ENCODE measurements at regions not wholly inside any gene's neighbourhood (a gene's known extent, or its start where the extent isn't known, plus 50 kb on each side); places are given as distances from the start of the nearest gene placed in this dataset.
"Not testable (repeated sequence)": the region's sequence is repeated elsewhere in the genome, so short reads cannot be mapped to it uniquely, and the experiment has no call there.

DNA sequence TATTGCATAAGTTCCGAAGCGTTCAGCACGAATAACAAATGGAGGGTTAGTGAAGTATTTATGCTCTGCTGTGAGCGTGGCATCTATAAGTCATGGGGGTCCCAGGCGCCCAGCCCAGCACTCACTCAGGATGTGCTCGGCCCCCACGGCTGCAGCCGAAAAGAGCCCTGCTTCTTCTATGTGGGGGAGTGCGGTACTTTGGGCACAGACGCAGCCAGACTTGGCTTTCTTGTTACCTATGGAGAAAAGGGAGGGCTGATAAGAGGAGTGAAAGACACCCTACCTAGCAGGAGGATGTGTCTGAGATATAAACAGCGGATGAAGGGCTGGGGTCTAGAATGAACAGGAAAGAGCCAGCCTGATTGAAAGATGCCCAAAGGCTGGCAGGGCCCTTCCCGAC, 51.4 kb downstream of the MRPL36 start:
- no peak for DNase-seq

DNA sequence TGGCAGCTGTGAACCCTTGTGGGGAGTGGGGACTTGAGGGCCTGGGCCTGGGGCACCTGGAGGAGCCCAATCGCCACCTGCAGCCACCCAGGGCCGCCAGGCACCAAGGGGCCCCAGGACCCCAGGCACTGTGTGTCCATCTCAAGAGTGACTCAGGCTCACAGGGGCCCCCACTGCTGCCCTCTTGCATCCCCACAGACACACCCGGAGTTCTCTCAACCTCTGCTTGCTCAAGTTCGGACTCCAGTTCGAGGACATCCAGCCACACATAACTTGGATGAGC, 51.9 kb downstream of the MRPL36 start:
- DNase-seq, result no peak

DNA sequence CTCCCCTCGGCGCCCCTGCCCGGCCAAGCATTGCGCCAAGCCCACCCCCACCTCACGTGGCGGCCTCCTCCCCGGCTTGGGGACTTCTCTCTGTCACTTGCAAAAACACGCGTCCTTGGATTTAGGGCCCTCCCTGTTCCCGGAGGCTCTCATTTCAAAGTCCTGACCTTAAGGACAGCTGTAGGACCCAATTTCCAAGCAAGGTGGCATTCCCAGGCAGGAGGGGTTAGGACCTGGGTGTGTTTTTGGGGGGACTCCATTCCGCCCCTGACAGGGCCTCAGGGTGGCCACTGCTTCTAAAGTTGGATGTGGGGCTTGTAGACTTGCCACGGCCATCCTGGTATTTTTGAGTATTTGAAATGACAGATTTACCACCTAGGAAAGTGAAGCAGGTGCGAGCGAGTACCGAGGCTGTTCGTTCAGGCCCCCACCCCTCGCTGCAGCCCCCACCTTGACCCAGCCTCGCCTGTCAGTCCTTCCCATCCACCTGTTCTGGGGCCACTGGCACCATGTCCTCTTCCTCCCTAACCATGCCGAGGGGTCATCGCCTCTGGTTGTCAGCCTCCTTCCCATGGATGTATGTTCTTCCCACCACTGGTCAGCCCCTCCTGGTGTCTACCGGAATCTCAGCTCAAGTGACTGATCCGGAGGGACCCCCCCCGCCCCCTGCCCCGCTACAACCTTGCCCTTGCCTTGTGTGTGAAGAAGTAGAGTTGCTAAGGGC, 52.4 kb downstream of the MRPL36 start:
- DNase-seq, result no peak

DNA sequence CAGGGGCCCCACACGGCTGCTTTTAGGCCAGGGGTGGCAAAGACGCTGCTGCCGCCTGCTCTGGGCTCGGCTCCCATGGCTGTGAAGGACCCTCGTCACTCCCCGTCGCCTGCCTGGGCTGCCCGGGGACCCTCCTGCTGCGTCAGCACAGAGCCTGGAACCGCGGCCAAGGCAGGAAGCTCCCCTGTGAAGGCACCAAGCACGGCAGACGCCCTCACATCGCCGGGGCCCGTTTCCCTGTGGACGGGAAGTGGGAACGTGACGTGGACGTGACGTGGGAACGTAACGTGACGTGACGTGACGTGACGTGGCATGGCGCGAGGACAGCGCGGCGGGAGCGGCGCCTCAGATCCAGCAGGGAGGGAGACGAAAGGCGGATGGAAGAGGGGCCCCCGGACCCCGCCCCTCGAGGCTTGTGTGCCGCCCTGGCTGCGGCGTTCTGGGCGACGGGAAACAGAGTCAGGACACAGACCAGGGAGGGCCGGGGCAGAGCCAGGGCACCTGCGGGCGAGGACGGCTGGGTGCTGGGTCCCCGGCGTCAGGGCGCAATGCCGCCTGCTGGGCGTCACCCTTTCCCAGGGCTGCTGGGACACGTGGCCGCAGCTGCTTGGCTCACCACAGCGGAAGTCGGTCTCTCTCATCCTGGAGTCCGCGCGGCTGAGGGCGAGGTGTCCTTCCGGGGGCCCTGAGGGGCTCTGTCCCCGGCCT, 53.1 kb downstream of the MRPL36 start:
- peak; percentile 30 to 36 for DNase-seq

DNA sequence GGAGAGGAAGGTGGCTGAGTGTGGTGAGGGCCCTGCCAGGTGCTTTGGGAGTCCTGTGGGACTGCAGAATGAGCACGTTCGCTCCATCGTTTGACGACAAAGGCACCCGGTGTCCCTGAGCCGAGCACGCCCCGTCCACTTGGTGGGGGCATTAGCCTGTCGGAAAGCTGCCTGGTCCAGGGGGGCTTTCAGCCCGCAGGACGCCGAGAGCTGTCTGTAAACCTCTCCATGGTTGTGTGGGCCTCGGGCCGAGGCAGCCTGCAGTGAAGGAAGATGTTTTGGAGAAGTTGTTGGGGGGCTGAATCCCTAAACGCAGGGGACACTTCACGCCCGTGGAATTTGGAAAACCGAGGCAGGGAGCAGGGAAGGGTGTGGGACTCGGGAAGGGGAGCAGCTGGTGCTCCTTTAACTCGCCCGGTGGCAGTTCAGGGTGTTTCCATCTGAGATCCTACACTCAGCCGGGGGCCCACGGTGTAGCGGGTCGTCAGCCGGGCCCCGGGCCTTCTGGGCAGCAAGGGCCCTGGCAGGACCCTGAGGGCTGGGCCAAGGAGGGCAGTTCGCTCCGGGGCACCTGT, 53.8 kb downstream of the MRPL36 start:
- DNase-seq, result no peak

DNA sequence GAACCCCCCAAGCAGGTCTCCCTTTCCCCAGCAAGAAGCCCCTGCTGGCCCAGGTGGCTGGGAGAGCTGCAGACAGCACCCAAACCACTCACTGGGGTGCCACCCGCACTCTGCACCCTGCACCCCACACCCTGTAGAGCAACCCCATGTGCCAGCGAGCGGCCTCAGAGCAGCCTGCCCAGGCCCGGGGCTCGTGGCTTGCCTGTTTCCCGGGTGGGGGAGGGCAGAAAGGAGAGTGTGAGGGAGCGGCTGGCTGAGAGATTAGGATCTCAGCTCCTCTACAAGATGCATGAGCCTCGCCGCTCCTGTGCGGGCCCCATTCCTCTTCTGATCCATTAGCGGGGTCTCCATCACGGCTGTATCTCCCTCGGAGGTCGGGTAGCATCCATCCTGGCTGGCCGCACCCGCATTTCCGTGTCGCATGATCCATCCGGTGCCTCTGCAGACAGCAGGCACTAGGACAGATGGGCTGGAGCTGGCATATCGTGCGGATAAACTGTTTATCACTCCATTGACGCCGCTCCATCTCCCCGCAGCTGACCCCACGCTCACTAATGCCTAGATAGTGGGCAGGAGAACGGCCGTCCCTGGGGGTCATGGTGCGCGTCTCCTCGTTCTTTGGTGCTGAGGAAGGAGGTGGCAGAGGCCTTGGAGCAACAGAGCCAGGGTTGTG, 54.4 kb downstream of the MRPL36 start:
- no peak for DNase-seq

DNA sequence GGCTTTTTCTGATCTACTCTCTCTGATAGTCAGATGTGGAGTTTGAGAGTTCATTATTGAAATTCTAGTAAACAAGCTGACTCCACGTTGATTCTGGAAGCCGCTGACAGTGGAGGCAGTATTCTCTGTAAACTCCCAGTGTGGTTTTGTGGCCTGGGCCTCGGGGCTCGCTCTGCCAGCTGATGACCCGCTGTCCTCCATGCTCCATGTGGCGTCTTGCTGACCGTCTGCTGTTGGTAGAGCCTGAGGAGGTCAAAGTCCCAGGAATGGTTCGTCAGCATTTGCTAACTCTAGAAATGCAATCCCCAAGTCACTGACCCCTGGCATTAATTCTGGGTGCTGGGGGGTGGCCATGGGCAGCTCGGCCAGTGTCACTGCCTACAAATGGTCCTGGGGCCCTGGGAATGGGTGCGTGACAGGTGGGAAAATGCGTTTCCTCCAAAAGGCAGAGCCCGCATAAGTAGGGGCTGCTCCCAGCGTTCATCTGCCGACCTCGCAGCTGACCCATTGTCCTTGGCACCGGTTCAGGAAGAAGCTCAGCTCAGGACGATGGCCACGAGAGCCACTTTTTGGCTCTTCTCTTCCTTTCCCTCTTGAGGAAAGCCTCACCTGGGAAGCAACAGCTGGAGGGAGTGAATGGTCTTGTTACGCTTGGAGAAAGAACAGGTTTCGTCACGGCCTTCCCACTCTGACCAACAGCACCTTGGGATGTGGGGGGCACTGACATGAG, 55.1 kb downstream of the MRPL36 start:
- no peak for DNase-seq

DNA sequence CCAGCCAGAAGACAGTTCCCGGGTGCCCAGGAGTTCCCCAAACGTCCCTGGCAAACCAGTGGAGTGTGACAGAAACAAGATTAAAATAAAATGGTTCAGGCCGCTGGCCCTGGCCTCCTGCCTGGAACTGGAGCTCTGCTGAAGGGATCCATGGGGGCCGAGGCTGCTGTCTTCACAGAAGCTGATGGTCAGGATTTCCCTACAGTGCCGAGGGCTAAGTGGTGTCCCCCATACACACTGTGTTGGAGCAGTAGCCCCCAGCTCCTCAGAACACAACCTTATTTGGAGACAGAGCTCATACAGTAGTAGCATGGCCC, 55.9 kb downstream of the MRPL36 start:
- DNase-seq, result no peak

DNA sequence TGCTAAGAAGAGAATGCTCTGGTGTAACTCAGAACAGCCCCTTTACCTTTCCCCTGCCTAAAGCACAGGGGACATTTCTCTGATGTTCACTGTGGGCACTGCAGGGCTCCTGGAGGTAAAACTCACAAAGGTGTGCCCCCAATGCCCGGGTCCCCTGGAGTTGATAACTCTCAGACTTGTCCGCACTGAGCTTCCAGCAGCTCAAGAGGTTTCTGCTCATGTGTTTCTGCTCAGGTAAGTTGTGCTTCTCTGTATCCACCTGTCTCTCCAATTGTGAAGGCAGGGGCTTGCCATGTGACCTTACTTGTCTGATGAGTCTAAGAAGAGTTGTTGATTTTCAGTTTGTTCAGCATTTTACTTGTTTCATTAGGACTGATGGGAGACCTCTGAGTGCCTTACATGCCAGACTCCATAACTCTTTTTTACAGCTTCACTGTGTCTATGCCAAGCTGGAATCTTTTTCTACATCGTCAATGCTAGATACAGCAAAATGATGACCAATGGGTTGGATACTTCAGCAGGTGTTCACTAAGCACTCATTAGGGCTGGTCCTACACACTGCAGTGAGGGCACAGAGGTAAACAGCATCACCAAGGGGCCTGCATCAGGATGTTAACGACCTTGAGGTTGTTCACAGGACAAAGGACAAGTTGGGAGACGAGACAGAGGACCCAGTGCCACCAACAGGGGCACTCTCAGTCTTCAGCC, 56.4 kb downstream of the MRPL36 start:
- no peak for DNase-seq

DNA sequence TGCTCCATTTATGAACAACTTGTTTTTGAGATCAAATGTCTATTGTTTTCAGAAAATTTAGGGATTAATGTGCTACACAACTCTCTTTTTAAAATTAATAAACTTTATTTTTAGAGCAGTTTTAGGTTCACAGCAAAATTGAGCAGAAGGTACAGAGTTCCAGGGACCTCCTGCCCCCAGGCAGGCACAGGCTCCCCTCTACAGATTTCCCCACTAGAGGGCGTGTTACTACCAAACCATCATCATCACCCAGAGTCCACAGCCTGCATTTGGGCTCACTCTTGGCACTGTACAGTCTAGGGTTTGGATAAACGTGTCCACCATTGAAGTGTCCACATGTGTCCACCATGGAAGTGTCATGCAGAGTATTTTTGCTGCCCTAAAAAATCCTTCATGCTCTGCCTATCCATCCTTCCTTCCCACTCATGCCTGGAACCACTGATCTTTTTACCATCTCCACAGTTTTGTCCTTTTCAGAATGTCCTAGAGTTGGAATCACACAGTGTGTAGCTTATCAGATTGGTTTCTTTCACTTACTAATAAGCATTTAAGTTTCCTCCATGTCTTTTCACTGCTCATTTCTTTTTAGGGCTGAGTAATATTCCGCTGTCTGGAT, 61.7 kb downstream of the MRPL36 start:
- DNase-seq, result no peak

DNA sequence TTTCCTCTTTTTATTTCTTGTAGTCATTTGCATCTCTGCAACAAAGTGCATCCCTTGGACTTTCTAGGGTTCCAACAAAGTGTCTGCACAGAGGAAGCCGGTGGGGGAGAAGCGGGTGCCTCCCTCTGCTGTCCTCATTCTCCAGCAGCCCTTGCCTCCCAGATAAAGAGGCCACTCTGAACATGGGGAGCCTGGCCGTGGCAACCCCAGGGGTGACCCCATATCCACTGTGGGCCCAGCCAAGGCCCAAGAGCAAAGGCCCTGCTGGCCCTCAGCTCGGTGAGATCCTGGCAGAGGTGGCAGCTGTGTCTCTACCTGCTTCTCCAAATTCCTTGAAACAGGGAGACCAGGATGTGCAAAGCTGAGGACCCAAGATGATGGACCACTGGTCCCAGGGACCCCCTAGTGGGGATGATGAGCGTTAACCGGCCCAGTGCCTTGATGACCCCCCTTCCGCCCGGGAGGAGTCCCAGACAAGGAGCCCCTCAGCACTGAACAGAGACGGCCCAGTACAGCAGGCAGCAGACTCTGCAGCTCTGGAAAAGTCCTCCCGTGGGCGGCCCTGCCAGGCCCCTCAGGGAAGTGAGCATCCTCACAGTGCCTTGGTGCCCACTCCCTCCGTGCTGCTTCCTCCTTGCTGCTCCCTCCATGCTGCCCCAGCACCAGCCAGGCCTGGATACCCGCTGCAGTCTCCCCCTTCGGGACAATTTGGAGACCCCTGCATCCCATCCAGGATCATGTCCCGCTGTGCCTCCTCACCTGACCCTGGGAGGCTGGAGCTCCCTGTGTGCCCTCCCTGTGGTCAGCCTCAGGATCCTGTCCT, 62.5 kb downstream of the MRPL36 start:
- DNase-seq, result no peak

DNA sequence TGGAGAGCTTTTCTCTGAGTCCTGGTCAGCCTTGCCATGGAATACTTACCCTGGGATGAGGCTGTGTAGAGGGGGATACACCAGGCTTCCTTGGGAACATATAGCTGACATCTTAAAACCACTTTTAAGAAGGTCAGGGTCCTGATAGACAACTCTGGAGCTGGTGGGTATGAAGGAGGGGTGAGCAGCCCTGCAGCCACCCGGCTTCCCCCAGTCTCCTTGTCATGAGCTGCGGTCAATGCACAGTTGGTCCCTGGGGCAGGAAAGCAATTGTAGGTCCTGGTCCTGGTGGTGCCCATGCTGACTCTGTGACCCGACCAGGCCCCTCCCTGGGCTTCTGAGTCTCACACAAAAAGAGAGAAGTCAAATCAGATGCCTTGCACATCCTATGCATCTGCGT, 63.6 kb downstream of the MRPL36 start:
- DNase-seq, result no peak

DNA sequence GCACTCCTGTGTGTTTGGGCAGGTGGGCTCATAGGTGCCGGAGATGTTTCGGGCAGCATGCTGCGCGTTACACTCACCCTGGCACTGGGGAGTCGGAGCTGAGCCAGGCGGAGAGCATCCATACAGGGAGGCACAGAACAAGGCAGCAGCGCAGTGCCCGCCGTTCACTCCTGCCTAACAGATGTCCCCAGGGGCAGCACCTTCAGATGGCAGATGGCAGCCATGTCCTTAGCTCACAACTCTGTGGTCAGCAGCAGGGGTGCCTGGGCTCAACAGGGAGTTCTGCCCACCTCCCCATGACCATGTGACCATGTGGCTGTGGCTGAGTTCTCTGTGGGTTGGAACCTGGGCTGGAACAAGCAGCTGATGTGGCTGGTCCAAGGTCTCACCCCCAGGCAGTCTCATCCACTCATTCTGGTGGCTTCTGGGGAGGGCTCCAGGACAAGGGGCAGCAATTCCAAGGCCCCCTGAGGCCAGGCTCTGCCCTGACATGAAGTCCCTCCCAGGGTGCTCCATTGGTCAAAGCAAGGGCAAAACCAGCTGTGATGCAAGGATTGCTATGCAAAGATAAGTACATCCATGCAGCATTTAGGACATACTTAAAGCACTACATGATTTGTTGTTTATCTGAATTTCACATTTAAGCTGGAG, 64.2 kb downstream of the MRPL36 start:
- DNase-seq, result no peak

DNA sequence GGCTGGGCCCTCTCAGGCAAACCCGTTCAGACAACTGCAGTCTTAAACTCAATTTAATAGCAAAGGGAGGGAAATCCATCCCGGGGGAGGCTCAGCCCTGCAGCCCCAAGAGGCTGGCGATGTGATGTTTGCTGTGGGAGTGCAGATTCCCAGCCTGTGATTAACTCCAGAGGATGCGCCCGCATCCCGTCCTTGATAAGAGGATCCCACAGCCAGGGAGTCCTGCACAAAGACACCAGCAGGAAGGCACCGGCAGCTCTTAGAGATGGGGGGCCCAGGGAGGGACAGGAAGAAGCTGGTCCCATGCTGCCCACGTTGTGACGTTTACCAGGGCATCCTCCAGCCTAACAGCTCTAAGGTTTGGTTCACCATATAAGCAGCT, 64.7 kb downstream of the MRPL36 start:
- DNase-seq, result no peak

DNA sequence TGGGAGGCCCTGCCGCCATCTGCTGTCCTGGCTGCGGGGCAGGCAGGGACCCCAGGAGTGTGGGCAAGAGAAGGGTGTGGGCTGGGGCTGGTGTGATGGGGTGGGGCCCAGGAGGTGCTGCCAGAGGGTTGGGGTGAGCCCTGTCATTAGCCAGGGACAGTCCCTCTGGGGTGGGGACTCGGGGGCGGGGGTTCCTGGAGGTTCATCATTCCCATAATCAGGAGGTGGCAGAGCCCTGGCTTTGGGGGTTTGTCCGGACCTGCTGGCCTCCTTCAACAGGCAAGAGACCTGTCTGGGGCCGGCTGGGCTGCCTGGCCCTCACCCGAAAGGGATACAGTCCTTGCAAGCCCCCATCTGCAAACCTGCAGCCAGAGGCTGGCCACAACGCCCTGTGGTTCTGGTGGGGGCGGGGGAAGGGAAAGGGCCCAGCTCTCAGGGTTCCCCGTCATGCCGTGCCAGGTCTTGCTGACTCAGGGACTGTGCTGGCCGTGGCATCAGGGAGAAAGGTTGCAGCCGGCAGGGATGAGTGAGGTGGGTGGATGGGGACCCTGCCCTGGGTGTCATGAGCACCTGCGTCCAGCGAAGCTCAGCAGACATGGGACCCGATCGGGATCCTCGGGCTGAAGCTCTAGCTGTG, 65.2 kb downstream of the MRPL36 start:
- no peak for DNase-seq

DNA sequence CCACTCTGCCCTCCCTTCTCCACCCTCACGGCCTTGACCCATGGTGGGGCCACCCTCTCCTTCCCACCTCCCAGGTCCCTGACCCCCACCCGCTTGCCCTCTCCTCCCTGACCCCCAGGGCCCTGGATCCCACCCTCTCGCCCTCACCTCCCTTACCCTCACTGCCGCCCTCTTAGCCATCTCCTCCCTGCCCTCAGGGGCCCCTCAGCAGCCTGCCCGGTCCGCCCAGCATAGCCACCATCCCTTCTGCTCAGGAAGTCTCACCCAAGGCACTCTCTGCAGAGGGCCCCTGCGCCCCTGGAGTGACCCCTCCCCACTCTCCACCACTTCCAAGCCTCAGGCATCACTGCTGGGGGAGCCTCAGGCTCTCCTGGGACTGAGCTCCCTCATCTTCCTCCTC, 66.3 kb downstream of the MRPL36 start:
- no peak for DNase-seq

DNA sequence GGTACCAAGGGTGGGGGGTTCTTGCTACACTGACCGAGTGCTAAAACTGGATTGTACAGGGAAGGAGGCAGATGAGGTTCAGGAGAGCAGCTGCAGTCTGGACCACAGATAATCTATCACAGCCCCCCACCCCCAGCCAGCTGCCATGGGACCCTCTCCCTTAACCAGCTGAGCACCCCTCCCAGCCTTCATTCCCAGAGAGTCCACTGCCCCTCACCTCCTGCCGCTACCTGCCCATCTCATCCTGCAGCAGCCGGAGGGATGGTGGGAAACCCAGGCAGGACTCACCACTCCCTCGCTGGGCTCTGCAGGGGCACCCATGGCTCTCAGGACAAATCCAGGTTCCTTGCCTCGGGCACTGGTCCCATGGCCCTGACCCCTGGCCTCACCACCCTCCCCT, 66.7 kb downstream of the MRPL36 start:
- no peak for DNase-seq

DNA sequence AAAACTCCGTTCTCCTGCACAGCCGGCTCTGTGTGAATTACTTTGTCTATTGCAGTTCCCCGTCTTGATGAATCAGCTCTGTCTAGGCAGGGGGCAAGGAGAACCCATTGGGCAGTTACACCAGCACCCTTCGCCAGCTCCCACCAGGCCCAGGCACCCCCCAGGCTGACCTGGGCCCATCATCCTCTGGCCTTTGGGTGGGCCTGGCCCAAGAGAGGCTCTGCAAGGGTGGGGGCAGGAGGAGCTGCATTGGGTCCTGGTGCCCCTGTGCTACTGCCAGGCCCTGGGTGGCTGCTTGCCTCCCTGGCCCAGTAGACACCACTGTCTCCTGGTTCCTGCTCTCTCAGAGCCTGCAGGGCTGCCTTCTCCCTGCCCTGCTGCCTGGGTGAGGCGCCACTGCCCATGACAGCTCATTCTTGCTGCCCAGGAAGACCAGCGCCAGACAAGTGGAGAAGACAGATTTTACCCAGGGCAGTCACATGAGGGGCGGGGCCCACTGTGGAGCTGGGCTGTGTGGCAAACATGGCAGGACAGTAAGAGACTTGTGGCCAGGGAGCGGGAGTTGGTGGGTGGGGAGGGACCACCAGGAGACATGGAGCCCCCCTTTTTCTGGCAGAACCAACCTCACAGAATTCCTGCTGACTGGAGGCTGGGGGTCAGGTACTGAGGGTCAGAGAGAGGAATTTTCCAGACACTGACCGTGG, 67.2 kb downstream of the MRPL36 start:
- no peak for DNase-seq

DNA sequence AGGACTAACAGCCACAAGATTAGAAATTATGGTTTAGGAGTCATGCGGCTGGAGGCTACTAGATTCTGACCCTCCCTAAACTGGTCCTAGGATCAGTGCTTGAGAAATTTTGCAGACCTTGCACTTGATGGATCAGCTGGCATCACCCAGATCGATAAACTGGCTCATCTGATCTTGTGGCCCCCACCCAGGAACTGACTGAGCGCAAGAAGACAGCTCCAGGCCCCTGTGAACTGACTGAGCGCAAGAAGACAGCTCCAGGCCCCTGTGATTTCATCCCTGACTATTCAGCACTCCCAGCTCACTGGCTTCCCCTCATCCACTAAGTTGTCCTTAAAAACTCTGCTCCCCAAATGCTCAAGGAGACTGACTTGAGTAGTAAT, 67.8 kb downstream of the MRPL36 start:
- not testable (repeated sequence) for DNase-seq

DNA sequence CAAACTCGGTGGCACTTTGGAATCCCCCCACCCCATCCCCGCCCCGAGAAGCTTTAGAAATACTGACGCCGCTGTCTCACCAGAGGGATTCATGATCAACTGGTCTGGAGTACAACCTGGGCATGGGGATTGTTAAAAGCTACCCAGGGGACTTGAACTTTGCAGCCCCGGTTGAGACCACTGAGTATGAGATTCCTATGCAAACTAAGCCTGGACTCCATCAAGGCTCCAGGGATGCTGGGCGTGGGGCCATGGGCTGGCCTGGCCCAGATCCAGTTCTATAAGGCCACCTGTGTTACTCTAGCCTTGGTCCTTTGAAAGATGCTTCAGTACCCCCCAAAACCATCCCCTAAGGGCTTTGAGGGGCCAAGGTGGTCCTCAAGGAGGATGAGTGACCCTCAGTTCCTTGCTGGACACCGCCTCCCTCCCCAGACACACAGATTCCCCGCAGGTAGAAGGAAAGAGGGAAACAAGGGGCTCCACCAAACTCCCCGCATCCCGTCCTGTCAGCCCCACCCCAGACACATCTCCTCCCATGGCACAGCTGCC, 68.5 kb downstream of the MRPL36 start:
- DNase-seq, result no peak

Measured in NCI-H1930 (cell line).